HepG2 (cell line): ENCODE measurements at regions not wholly inside any gene's neighbourhood (a gene's known extent, or its start where the extent isn't known, plus 50 kb on each side); places are given as distances from the start of the nearest gene placed in this dataset.

Experiments
- ATAC-seq: fragments of 200-7000 bp; cut with Tn5 transposase; 3 replicates; pipeline ENCODE4 v1.9.1; 2020; ENCODE audit warnings: mild to moderate bottlenecking, moderate library complexity
- BruUV-seq: library from RNA; stranded (reverse); fragments of 400-500 nt; replicated peaks from 2 replicates; lab custom pipeline; 2021; lab: Mats Ljungman, UMichigan
- CTCF ChIA-PET: fragments of 300-600 bp; formaldehyde crosslinking; extraction: SDS; loops from one replicate; lab custom pipeline; 2021; ENCODE audit warnings: low total read pairs, inconsistent platforms, low intra/inter-chr PET ratio; lab: Yijun Ruan, JAX
- POLR2A ChIA-PET: fragments of 350-600 bp; sonication (Branson Sonifier 250); formaldehyde crosslinking; loops from one replicate; lab custom pipeline; 2020; ENCODE audit warnings: antibody characterized with exemption, inconsistent platforms; lab: Yijun Ruan, JAX
- DNase-seq: peaks from one replicate; pipeline ENCODE4 v3.0.0-alpha.2; 2015; ENCODE audit warnings: low spot score
- FAIRE-seq: peaks from 3 replicates; lab custom pipeline; 2011; peaks lifted over from hg19 to GRCh38; lab: Jason Lieb, UNC
- H2AFZ ChIP-seq: one replicate; pipeline ENCODE4 v1.6.1; 2011; ENCODE audit warnings: low read length, inconsistent platforms
- H3K27ac ChIP-seq: fragments of 300-600 bp; 3 replicates; pipeline ENCODE4 v1.8.0; 2011; ENCODE audit warnings: mixed run types, mild to moderate bottlenecking, mixed read lengths, low read length, inconsistent platforms; ENCODE audit not compliant: insufficient read depth; ENCODE audit errors: extremely low read length
- H3K27me3 ChIP-seq, 2 experiments: fragments of 200-600 bp in 1 of 2; 2 replicates in 1 of 2; 3 replicates in 1 of 2; pipeline versions ENCODE4 v1.6.0 to v1.8.0; 2011; ENCODE audit warnings: low read length in 2 of 2, mild to moderate bottlenecking in 2 of 2, moderate library complexity in 2 of 2, inconsistent platforms in 1 of 2; ENCODE audit not compliant: insufficient read depth in 2 of 2, control insufficient read depth in 1 of 2
- H3K36me3 ChIP-seq, 2 experiments: fragments of 200-600 bp in 1 of 2; replicated peaks in 1 of 2; 2 replicates in 1 of 2; 3 replicates in 1 of 2; pipeline versions ENCODE4 v1.5.1 to v1.8.0; 2011; ENCODE audit warnings: low read length in 2 of 2, inconsistent platforms in 1 of 2; ENCODE audit not compliant: insufficient read depth in 2 of 2, control insufficient read depth in 1 of 2
- H3K4me1 ChIP-seq: 2 replicates; pipeline ENCODE4 v1.5.1; 2012; ENCODE audit warnings: low read length, inconsistent platforms; ENCODE audit not compliant: insufficient read depth
- H3K4me2 ChIP-seq: 2 replicates; pipeline ENCODE4 v1.6.0; 2011; ENCODE audit warnings: low read depth, low read length, inconsistent platforms
- H3K4me3 ChIP-seq, 3 experiments: fragments of 200-600 bp in 1 of 3; sonication (generic), shearing (Covaris generic) in 1 of 3; replicated peaks in 1 of 3; 2 replicates each; pipeline ENCODE4 v1.5.1; 2011 to 2016; ENCODE audit warnings: low read length in 3 of 3, inconsistent platforms in 2 of 3, low read depth in 2 of 3, mild to moderate bottlenecking in 2 of 3, control low read depth in 1 of 3, mixed read lengths in 1 of 3; ENCODE audit not compliant: insufficient read depth in 1 of 3
- H3K79me2 ChIP-seq: one replicate; pipeline ENCODE4 v1.6.1; 2011; ENCODE audit warnings: low read length, inconsistent platforms; ENCODE audit not compliant: insufficient read depth
- H3K9ac ChIP-seq: 2 replicates; pipeline ENCODE4 v1.6.0; 2011; ENCODE audit warnings: mild to moderate bottlenecking, low read depth, low read length, inconsistent platforms; ENCODE audit not compliant: insufficient read depth
- H3K9me3 ChIP-seq: 2 replicates; pipeline ENCODE4 v1.5.1; 2012; ENCODE audit warnings: mild to moderate bottlenecking, low read length
- H4K20me1 ChIP-seq: 2 replicates; pipeline ENCODE4 v1.6.0; 2011; ENCODE audit warnings: inconsistent platforms, mild to moderate bottlenecking, low read length, moderate library complexity; ENCODE audit not compliant: insufficient read depth
- ATF6 ChIP-seq: sonication (generic); formaldehyde crosslinking; conservative IDR thresholded peaks from 2 replicates; pipeline ENCODE4 v1.4.0; 2020; ENCODE audit warnings: missing genetic modification reagents
- CHD2 ChIP-seq: IDR thresholded peaks from 2 replicates; pipeline ENCODE4 v1.6.1; 2011; ENCODE audit warnings: low read depth, low read length, improper control_type of control experiment
- CREB1 ChIP-seq, 2 experiments: fragments of 450-650 bp in 1 of 2; IDR thresholded peaks; 2 replicates each; pipeline ENCODE4 v1.6.1; 2016 to 2017; ENCODE audit warnings: control low read depth in 1 of 2, mild to moderate bottlenecking in 1 of 2, missing compliant biosample characterization in 1 of 2, missing genetic modification characterization in 1 of 2
- FIP1L1 ChIP-seq: fragments of 200-400 bp; formaldehyde crosslinking; IDR thresholded peaks from 2 replicates; pipeline ENCODE4 v1.6.1; 2018; ENCODE audit warnings: low read depth, mild to moderate bottlenecking, low read length, moderate library complexity, borderline replicate concordance; ENCODE audit not compliant: insufficient read depth
- KMT2B ChIP-seq: IDR thresholded peaks from 2 replicates; pipeline ENCODE4 v1.6.1; 2016; ENCODE audit warnings: missing genetic modification reagents, missing compliant biosample characterization
- MIER2 ChIP-seq: IDR thresholded peaks from 2 replicates; pipeline ENCODE4 v1.6.1; 2016; ENCODE audit warnings: missing biosample characterization, missing genetic modification reagents
- RAD51 ChIP-seq: fragments of 450-650 bp; IDR thresholded peaks from 2 replicates; pipeline ENCODE4 v1.6.1; 2016; ENCODE audit warnings: borderline replicate concordance
- STAT6 ChIP-seq: sonication (generic); formaldehyde crosslinking; IDR thresholded peaks from 2 replicates; pipeline ENCODE4 v1.4.0; 2020; ENCODE audit warnings: missing genetic modification reagents, mild to moderate bottlenecking, borderline replicate concordance
- TCF7 ChIP-seq: sonication (generic); IDR thresholded peaks from 2 replicates; pipeline ENCODE4 v1.6.1; 2016; ENCODE audit warnings: antibody characterized with exemption, low read depth
- ZMYM3 ChIP-seq: sonication (generic); formaldehyde crosslinking; IDR thresholded peaks from 2 replicates; pipeline ENCODE4 v1.5.1; 2020; ENCODE audit warnings: mild to moderate bottlenecking, missing genetic modification reagents
- ZNF549 ChIP-seq: sonication (generic); formaldehyde crosslinking; IDR thresholded peaks from 2 replicates; pipeline ENCODE4 v1.5.0; 2020; ENCODE audit warnings: missing genetic modification reagents
- ZNF569 ChIP-seq: sonication (generic); formaldehyde crosslinking; IDR thresholded peaks from 2 replicates; pipeline ENCODE4 v1.5.0; 2020; ENCODE audit warnings: mild to moderate bottlenecking, missing genetic modification reagents, moderate library complexity, borderline replicate concordance
- ZNF607 ChIP-seq: sonication (generic); formaldehyde crosslinking; IDR thresholded peaks from 2 replicates; pipeline ENCODE4 v1.5.1; 2020; ENCODE audit warnings: missing genetic modification reagents, mild to moderate bottlenecking, borderline replicate concordance
- ZNF660 ChIP-seq: sonication (generic); formaldehyde crosslinking; IDR thresholded peaks from 2 replicates; pipeline ENCODE4 v1.5.1; 2020; ENCODE audit warnings: mild to moderate bottlenecking, low read depth, missing genetic modification reagents, borderline replicate concordance
- ZNF788 ChIP-seq: sonication (generic); formaldehyde crosslinking; IDR thresholded peaks from 2 replicates; pipeline ENCODE4 v1.5.0; 2020; ENCODE audit warnings: mild to moderate bottlenecking, missing genetic modification reagents, borderline replicate concordance
- WGBS: methylation state at CpG from one replicate; pipeline ENCODE4 v1.1.6; 2017; ENCODE audit warnings: low lambda C conversion rate; 5-methylcytosine and 5-hydroxymethylcytosine counted together
- in situ Hi-C: cut with HindIII; loops from 2 replicates; pipeline ENCODE4 v1.10.0; 2017; ENCODE audit warnings: low pct_unique_long_range_greater_than_20kb; ENCODE audit not compliant: extremely low pct_ligation_motif_present
- intact Hi-C: fragments of 100-400 bp; cut with micrococcal nuclease; formaldehyde crosslinking; loops from one replicate; pipeline ENCODE4 v1.10.0; 2022; ENCODE audit not compliant: unreplicated experiment

GRCh38 chr6:113421997-113422396, 435.1 kb upstream of the MARCKS start:
- FAIRE-seq (no peak), ATAC-seq (no peak), DNase-seq (no peak)
- H4K20me1 ChIP-seq = no peaks in the 10 kb centered on the region
- H3K36me3 ChIP-seq = no peaks in the 10 kb centered on the region
- H2AFZ ChIP-seq = no peak overlapping the region
- H3K27ac ChIP-seq = no peak overlapping the region
- no peak overlapping the region for H3K9ac ChIP-seq
- no peak overlapping the region for H3K4me3 ChIP-seq
- intact Hi-C loops (no loop called here), in situ Hi-C loops (loop anchor here (25.0 kb wide), 1 partner anchor 635 kb away; no protein-coding TSS in a partner anchor)
- H3K4me2 ChIP-seq = no peak overlapping the region
- H3K79me2 ChIP-seq = no peaks in the 10 kb centered on the region
- no peaks in the 10 kb centered on the region for H3K27me3 ChIP-seq
- 33% methylated on average over 1 of the region's 1 CpG for WGBS
- TF ChIP-seq ZNF788 (CRISPR knock-in tag) = no peak
- no peak for TF ChIP-seq KMT2B (CRISPR knock-in tag)
- TF ChIP-seq CREB1 (IDR thresholded peaks at IDR 0.05) = peak; percentile 71
- no peak for TF ChIP-seq CREB1 (CRISPR knock-in tag; IDR thresholded peaks at IDR 0.05)
- TF ChIP-seq ZNF607 (CRISPR knock-in tag) = no peak
- no peak for TF ChIP-seq ATF6 (CRISPR knock-in tag)
- TF ChIP-seq FIP1L1 = no peak
- peaks cover 9% of the 10 kb centered on the region; the same call in 1 of the 2 replicates for H3K4me1 ChIP-seq
- H3K9me3 ChIP-seq = no peaks in the 10 kb centered on the region
- no TSS peak for BruUV-seq
- POLR2A ChIA-PET = no interaction called here
- CTCF ChIA-PET = no interaction called here

GRCh38 chr6:113423956-113424355, 433.2 kb upstream of the MARCKS start:
- POLR2A ChIA-PET = no interaction called here
- no peaks in the 10 kb centered on the region for H4K20me1 ChIP-seq
- no peak overlapping the region for H2AFZ ChIP-seq
- no peak overlapping the region for H3K4me2 ChIP-seq
- no peak overlapping the region for H3K27ac ChIP-seq
- FAIRE-seq = no peak
- no peak overlapping the region for H3K4me3 ChIP-seq
- H3K27me3 ChIP-seq = no peaks in the 10 kb centered on the region
- no peak overlapping the region for H3K9ac ChIP-seq
- in situ Hi-C loops = loop anchor here (25.0 kb wide), 1 partner anchor 637 kb away; no protein-coding TSS in a partner anchor
- H3K9me3 ChIP-seq = no peaks in the 10 kb centered on the region
- CTCF ChIA-PET = no interaction called here
- TF ChIP-seq ZNF660 = no peak
- no peak for TF ChIP-seq TCF7
- TF ChIP-seq CHD2 = no peak
- no peak for TF ChIP-seq ZNF549 (CRISPR knock-in tag)
- TF ChIP-seq ZMYM3 (CRISPR knock-in tag) = no peak
- TF ChIP-seq STAT6 (CRISPR knock-in tag) = no peak
- TF ChIP-seq RAD51 = no peak
- TF ChIP-seq MIER2 (CRISPR knock-in tag) = no peak
- TF ChIP-seq ZNF569 (CRISPR knock-in tag) = no peak
- TF ChIP-seq, all 625 proteins: peak for 0
- Histone ChIP-seq H3K79me2 (no peaks in the 10 kb centered on the region), H3K36me3 (no peaks in the 10 kb centered on the region), H3K4me1 (peaks cover 21% of the 10 kb centered on the region)
- BruUV-seq = no TSS peak
- ATAC-seq (no peak), DNase-seq (no peak)
- WGBS = 83% methylated on average over 1 of the region's 1 CpG
- intact Hi-C loops = no loop called here
